HuH-7 (cell line): ENCODE measurements at regions not wholly inside any gene's neighbourhood (a gene's known extent, or its start where the extent isn't known, plus 50 kb on each side); places are given as distances from the start of the nearest gene placed in this dataset.

ENCODE experiments used
- DNase-seq: peaks from one replicate; pipeline ENCODE4 v3.0.0; 2011; ENCODE audit warnings: low spot score

GRCh38 chr7:132072873-132073272 lies 503.4 kb downstream of the PLXNA4 start:
- no peak for DNase-seq

GRCh38 chr7:132072165-132072564 lies 504.1 kb downstream of the PLXNA4 start:
- DNase-seq, result no peak

- no peak for DNase-seq
Observed at GRCh38 chr7:132069306-132069705, 507.0 kb downstream of the PLXNA4 start.

GRCh38 chr7:132066761-132067171 lies 509.5 kb downstream of the PLXNA4 start:
- DNase-seq, result no peak

- DNase-seq, result no peak
Observed at GRCh38 chr7:132065989-132066603, 509.7 kb upstream of the PODXL start.

GRCh38 chr7:132065193-132065988 lies 509.0 kb upstream of the PODXL start:
- no peak for DNase-seq

GRCh38 chr7:132063800-132064199 lies 507.4 kb upstream of the PODXL start:
- DNase-seq, result no peak

GRCh38 chr7:132061937-132062336 lies 505.5 kb upstream of the PODXL start:
- no peak for DNase-seq

GRCh38 chr7:132059141-132059540 lies 502.7 kb upstream of the PODXL start:
- DNase-seq, result no peak

GRCh38 chr7:132055336-132056120 lies 499.1 kb upstream of the PODXL start:
- no peak for DNase-seq

- no peak for DNase-seq
Observed at GRCh38 chr7:132053871-132054270, 497.4 kb upstream of the PODXL start.

GRCh38 chr7:132051311-132051710 lies 494.9 kb upstream of the PODXL start:
- no peak for DNase-seq

- DNase-seq, result peak; percentile 52
Observed at GRCh38 chr7:132049462-132050304, 493.3 kb upstream of the PODXL start.

GRCh38 chr7:132045481-132045980 lies 489.1 kb upstream of the PODXL start:
- no peak for DNase-seq

- DNase-seq, result no peak
Observed at GRCh38 chr7:132045002-132045401, 488.6 kb upstream of the PODXL start.

GRCh38 chr7:132044247-132044646 lies 487.8 kb upstream of the PODXL start:
- DNase-seq, result no peak

- no peak for DNase-seq
Observed at GRCh38 chr7:132041108-132041507, 484.7 kb upstream of the PODXL start.

GRCh38 chr7:132035517-132036362 lies 479.3 kb upstream of the PODXL start:
- DNase-seq, result no peak

- DNase-seq, result no peak
Observed at GRCh38 chr7:132034748-132035416, 478.5 kb upstream of the PODXL start.

GRCh38 chr7:132030883-132031282 lies 474.5 kb upstream of the PODXL start:
- no peak for DNase-seq
